Upper lobe of left lung (tissue), 6 donors: ENCODE measurements at regions not wholly inside any gene's neighbourhood (a gene's known extent, or its start where the extent isn't known, plus 50 kb on each side); places are given as distances from the start of the nearest gene placed in this dataset.
"Not testable (repeated sequence)": the region's sequence is repeated elsewhere in the genome, so short reads cannot be mapped to it uniquely, and the experiment has no call there.

ENCODE experiments used
- ATAC-seq, 2 donors: fragments of 200-7000 bp; cut with Tn5 transposase; one replicate each; pipeline ENCODE4 v1.9.1; 2022; ENCODE audit warnings: mild to moderate bottlenecking in 2 of 2, moderate library complexity in 2 of 2; ENCODE audit not compliant: low FRiP score in 2 of 2
- DNase-seq, 2 donors: peaks; one replicate each; pipeline ENCODE4 v3.0.0-alpha.2; 2019 to 2020
- H3K27ac ChIP-seq, 4 donors: fragments of 200-600 bp; sonication (generic); one replicate each; pipeline ENCODE4 v1.5.1; 2016 to 2019
- H3K27me3 ChIP-seq, 4 donors: fragments of 200-600 bp; sonication (generic); one replicate each; pipeline ENCODE4 v1.5.1; 2017 to 2019
- H3K36me3 ChIP-seq, 4 donors: fragments of 200-600 bp; sonication (generic); one replicate each; pipeline ENCODE4 v1.5.1; 2016 to 2019
- H3K4me1 ChIP-seq, 4 donors: fragments of 200-600 bp; sonication (generic); one replicate each; pipeline ENCODE4 v1.5.1; 2018 to 2019
- H3K4me3 ChIP-seq, 4 donors: fragments of 200-600 bp; sonication (generic); one replicate each; pipeline ENCODE4 v1.5.1; 2017 to 2019; ENCODE audit warnings: mild to moderate bottlenecking in 2 of 4, moderate library complexity in 1 of 4
- H3K9me3 ChIP-seq, 4 donors: fragments of 200-600 bp; sonication (generic); one replicate each; pipeline ENCODE4 v1.5.1; 2018 to 2019
- EP300 ChIP-seq, 4 donors: sonication (generic); formaldehyde crosslinking; IDR thresholded peaks; one replicate each; pipeline ENCODE4 v1.5.1; 2017; ENCODE audit warnings: antibody characterized with exemption in 4 of 4, control low read depth in 2 of 4
- POLR2A ChIP-seq, 4 donors: fragments of 450-650 bp; IDR thresholded peaks; one replicate each; pipeline ENCODE4 v1.5.1; 2016 to 2017; ENCODE audit warnings: antibody characterized with exemption in 4 of 4, mild to moderate bottlenecking in 2 of 4
- POLR2AphosphoS5 ChIP-seq, 2 donors: sonication (generic); formaldehyde crosslinking; IDR thresholded peaks; one replicate each; pipeline ENCODE4 v1.5.1; 2017; ENCODE audit warnings: antibody characterized with exemption in 2 of 2
- WGBS, 2 donors: methylation state at CpG; one replicate each; pipeline ENCODE4 v1.1.5; 2017 to 2018; 5-methylcytosine and 5-hydroxymethylcytosine counted together
- TF ChIP-seq, protein P1 (sequence below), 6 experiments: fragments of 450-650 bp in 4 of 6; fragments of 200-600 bp in 2 of 6; sonication (generic) in 2 of 6; IDR thresholded peaks; one replicate each; pipeline ENCODE4 v1.5.1; 2016 to 2019; ENCODE audit warnings: antibody characterized with exemption in 6 of 6
- donor health status: DM: no; HTN: no; CAD: no; lungs with moderate emphysema.
- donor health status: DM: no; HTN: yes; CAD: no; lungs with severe emphysema.

DNA sequence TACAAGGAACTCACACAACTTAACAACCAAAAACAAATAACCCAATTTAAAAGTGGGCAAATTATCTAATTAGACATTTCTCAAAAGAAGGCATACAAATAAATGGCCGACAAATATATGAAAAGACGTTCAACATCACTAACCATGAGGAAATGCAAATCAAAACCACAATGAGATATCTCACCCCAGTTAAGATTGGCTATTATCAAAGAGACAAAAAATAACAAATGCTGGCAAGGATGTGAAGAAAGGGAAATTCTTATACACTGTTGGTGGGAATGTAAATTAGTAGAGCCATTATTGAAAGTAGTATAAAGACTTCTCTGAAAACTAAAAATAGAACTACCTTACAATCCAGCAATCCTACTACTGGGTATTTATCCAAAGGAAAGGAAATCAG, 96.7 kb upstream of the SIRPG start:
- no peak overlapping the region for H3K4me3 ChIP-seq
- H3K36me3 ChIP-seq = no peaks in the 10 kb centered on the region
- no peak for DNase-seq
- 48 to 57% methylated on average over 2 of the region's 2 CpGs for WGBS, 2 donors
- peaks cover 0 to 7% (median 2%) of the 10 kb centered on the region in 4 donors for H3K4me1 ChIP-seq
- ATAC-seq = no peak
- TF ChIP-seq POLR2AphosphoS5 (IDR thresholded peaks at IDR 0.05) (no peak), POLR2A (IDR thresholded peaks at IDR 0.05) (no peak), EP300 (IDR thresholded peaks at IDR 0.05) (no peak)
- TF ChIP-seq, protein P1, sequence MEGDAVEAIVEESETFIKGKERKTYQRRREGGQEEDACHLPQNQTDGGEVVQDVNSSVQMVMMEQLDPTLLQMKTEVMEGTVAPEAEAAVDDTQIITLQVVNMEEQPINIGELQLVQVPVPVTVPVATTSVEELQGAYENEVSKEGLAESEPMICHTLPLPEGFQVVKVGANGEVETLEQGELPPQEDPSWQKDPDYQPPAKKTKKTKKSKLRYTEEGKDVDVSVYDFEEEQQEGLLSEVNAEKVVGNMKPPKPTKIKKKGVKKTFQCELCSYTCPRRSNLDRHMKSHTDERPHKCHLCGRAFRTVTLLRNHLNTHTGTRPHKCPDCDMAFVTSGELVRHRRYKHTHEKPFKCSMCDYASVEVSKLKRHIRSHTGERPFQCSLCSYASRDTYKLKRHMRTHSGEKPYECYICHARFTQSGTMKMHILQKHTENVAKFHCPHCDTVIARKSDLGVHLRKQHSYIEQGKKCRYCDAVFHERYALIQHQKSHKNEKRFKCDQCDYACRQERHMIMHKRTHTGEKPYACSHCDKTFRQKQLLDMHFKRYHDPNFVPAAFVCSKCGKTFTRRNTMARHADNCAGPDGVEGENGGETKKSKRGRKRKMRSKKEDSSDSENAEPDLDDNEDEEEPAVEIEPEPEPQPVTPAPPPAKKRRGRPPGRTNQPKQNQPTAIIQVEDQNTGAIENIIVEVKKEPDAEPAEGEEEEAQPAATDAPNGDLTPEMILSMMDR (IDR thresholded peaks at IDR 0.05) = no peak
- H3K9me3 ChIP-seq = no peaks in the 10 kb centered on the region
- no peaks in the 10 kb centered on the region for H3K27me3 ChIP-seq
- H3K27ac ChIP-seq = no peak overlapping the region

DNA sequence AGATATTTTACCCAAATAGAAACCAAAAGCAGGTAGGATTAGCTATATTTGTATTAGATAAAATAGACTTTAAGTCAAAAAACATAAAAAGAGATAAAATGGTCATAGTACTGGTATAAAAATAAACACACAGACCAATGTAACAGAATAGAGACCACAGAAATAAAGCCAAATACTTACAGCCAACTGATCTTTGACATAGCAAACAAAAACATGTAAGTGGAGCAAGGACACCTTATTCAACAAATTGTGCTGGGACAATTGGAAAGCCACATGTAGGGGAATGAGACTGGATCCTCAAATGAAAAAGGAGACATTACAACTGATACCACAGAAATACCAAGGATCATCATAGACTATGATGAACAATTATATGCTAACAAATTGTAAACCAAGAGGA, 94.5 kb upstream of the SIRPG start:
- Histone ChIP-seq H3K4me1 (peaks cover 0 to 4% (median 2%) of the 10 kb centered on the region in 4 donors), H3K27ac (no peak overlapping the region), H3K9me3 (no peaks in the 10 kb centered on the region), H3K4me3 (no peak overlapping the region), H3K27me3 (no peaks in the 10 kb centered on the region), H3K36me3 (no peaks in the 10 kb centered on the region)
- TF ChIP-seq, protein P1 (IDR thresholded peaks at IDR 0.05) = no peak
- TF ChIP-seq POLR2A (IDR thresholded peaks at IDR 0.05) (no peak), EP300 (IDR thresholded peaks at IDR 0.05) (no peak), POLR2AphosphoS5 (IDR thresholded peaks at IDR 0.05) (no peak)
- ATAC-seq (no peak), DNase-seq (no peak)

DNA sequence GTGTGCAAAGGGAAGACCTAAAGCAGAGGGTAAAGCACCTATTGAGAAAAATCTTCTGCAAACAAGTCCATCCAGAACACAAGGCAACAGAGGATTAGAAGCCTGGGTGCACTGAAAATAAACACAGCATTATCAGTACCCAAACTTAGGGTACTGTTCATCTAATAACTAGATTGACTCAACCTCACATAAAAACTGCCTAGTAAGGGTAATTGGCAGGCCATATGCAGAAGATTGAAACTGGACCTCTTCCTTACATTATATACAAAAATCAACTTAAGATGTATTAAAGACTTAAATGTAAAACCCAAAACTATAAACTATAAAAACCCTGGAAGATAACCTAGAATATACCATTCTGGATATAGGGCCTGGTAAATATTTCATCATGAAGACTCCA, 91.2 kb upstream of the SIRPG start:
- Histone ChIP-seq H3K4me1 (no peaks in the 10 kb centered on the region), H3K27me3 (no peaks in the 10 kb centered on the region), H3K27ac (no peak overlapping the region), H3K9me3 (no peaks in the 10 kb centered on the region), H3K36me3 (no peaks in the 10 kb centered on the region), H3K4me3 (no peak overlapping the region)
- TF ChIP-seq, protein P1 (IDR thresholded peaks at IDR 0.05) = no peak
- TF ChIP-seq POLR2AphosphoS5 (IDR thresholded peaks at IDR 0.05) (no peak), EP300 (IDR thresholded peaks at IDR 0.05) (no peak), POLR2A (IDR thresholded peaks at IDR 0.05) (no peak)
- DNase-seq (no peak), ATAC-seq (no peak)

DNA sequence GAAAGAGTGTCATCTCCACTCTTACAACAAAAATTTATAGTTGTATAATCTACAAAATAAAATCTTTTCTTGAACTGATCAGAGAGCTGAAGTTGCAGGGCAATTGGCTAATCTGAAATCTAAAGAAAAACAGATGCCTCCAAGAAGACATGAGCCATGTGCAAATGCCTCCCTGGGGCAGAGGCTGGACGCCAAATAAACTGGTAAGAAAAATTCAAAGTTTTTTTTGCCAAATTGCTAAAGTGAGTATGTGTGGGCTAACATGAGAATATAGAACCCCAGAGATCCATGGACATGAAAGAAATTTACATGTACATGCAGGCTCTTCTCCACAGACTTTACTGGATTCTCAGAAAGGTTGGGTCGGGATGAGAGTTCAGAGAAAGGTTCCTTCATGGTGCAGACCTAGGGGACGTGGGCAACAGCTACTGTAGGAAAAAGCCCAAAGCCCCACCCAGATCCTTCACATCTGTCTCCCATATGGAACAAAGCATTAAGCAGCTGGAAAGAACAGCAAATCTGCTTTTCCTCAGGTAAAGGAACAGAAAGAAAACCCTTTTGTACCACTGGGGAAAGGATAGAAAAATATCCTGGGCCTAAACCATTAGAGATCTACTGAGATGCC, 90.5 kb upstream of the SIRPG start:
- Histone ChIP-seq H3K36me3 (no peaks in the 10 kb centered on the region), H3K27ac (no peak overlapping the region), H3K4me3 (no peak overlapping the region), H3K9me3 (no peaks in the 10 kb centered on the region), H3K4me1 (no peaks in the 10 kb centered on the region), H3K27me3 (no peaks in the 10 kb centered on the region)
- ATAC-seq (no peak), DNase-seq (no peak)
- no peak for TF ChIP-seq EP300 (IDR thresholded peaks at IDR 0.05)
- TF ChIP-seq POLR2A (IDR thresholded peaks at IDR 0.05) = no peak
- TF ChIP-seq, protein P1 (IDR thresholded peaks at IDR 0.05) = no peak
- TF ChIP-seq POLR2AphosphoS5 (IDR thresholded peaks at IDR 0.05) = no peak
- WGBS, 2 donors = 51 to 60% methylated on average over 3 of the region's 3 CpGs

DNA sequence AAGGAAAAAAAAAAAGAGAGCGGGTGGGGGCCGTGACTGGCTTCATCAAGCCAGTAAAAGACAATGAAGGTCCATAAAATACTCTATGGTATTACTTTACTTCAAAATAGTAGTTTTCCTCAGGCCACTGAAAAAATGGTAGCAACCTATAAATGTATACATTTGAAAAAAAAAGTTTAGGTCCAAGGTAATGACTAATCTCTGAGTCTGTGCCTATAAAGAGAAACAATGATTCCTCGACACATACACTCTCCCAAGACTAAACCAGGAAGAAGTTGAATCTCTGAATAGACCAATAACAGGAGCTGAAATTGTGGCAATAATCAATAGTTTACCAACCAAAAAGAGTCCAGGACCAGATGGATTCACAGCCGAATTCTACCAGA, 84.5 kb upstream of the SIRPG start:
- not testable (repeated sequence) for H3K4me1 ChIP-seq, H3K9me3 ChIP-seq, H3K36me3 ChIP-seq, H3K27me3 ChIP-seq, DNase-seq, H3K4me3 ChIP-seq, H3K27ac ChIP-seq, ATAC-seq
- WGBS, 2 donors = 81 to 87% methylated on average over 3 to 4 of the region's 4 CpGs
